ENCODE measurements at regions not wholly inside any gene's neighbourhood (a gene's known extent, or its start where the extent isn't known, plus 50 kb on each side); places are given as distances from the start of the nearest gene placed in this dataset.

- TF ChIP-seq CTCF (conservative IDR thresholded peaks at IDR 0.05) (no peak), ZFX (IDR thresholded peaks at IDR 0.05) (no peak)
- no peak overlapping the region for H3K27ac ChIP-seq
Observed at GRCh38 chr18:47566809-47567208, 315.3 kb upstream of the SKOR2 start.

- H3K27ac ChIP-seq: no peak overlapping the region
- TF ChIP-seq CTCF (conservative IDR thresholded peaks at IDR 0.05): no peak
- TF ChIP-seq ZFX (IDR thresholded peaks at IDR 0.05): no peak
Observed at GRCh38 chr18:47560723-47561715, 309.6 kb upstream of the SKOR2 start.

- no peak overlapping the region for H3K27ac ChIP-seq
- TF ChIP-seq ZFX (IDR thresholded peaks at IDR 0.05) (no peak), CTCF (conservative IDR thresholded peaks at IDR 0.05) (no peak)
Observed at GRCh38 chr18:47558110-47558750, 306.8 kb upstream of the SKOR2 start.

GRCh38 chr18:47557160-47557559 is 305.7 kb upstream of the SKOR2 start:
- no peak for TF ChIP-seq ZFX (IDR thresholded peaks at IDR 0.05)
- no peak for TF ChIP-seq CTCF (conservative IDR thresholded peaks at IDR 0.05)
- H3K27ac ChIP-seq: no peak overlapping the region

GRCh38 chr18:47552783-47553182 is 301.3 kb upstream of the SKOR2 start:
- H3K27ac ChIP-seq: no peak overlapping the region
- TF ChIP-seq ZFX (IDR thresholded peaks at IDR 0.05) (no peak), CTCF (conservative IDR thresholded peaks at IDR 0.05) (no peak)

GRCh38 chr18:47550611-47551010 is 299.2 kb upstream of the SKOR2 start:
- TF ChIP-seq ZFX (IDR thresholded peaks at IDR 0.05): no peak
- TF ChIP-seq CTCF (conservative IDR thresholded peaks at IDR 0.05): no peak
- no peak overlapping the region for H3K27ac ChIP-seq

GRCh38 chr18:47549021-47549540 is 297.6 kb upstream of the SKOR2 start:
- TF ChIP-seq ZFX (IDR thresholded peaks at IDR 0.05): no peak
- no peak for TF ChIP-seq CTCF (conservative IDR thresholded peaks at IDR 0.05)
- H3K27ac ChIP-seq: no peak overlapping the region
